IPS DF 6.9 (cell line): ENCODE measurements at regions not wholly inside any gene's neighbourhood (a gene's known extent, or its start where the extent isn't known, plus 50 kb on each side); places are given as distances from the start of the nearest gene placed in this dataset.

Experiments
- DNase-seq: peaks from one replicate; pipeline ENCODE4 v3.0.0-alpha.2; 2013; ENCODE audit warnings: low read depth, low spot score
- H3K27ac ChIP-seq: one replicate; pipeline ENCODE4 v1.5.1; 2013; ENCODE audit warnings: low read length, control low read depth
- H3K27me3 ChIP-seq: 2 replicates; pipeline ENCODE4 v1.6.1; 2013; ENCODE audit warnings: mild to moderate bottlenecking, low read length; ENCODE audit not compliant: control insufficient read depth, insufficient read depth
- H3K36me3 ChIP-seq: 2 replicates; pipeline ENCODE4 v1.6.1; 2013; ENCODE audit warnings: low read length; ENCODE audit not compliant: control insufficient read depth, insufficient read depth
- H3K4me1 ChIP-seq: 2 replicates; pipeline ENCODE4 v1.6.1; 2013; ENCODE audit warnings: low read length; ENCODE audit not compliant: control insufficient read depth, insufficient read depth
- H3K4me3 ChIP-seq: 2 replicates; pipeline ENCODE4 v1.5.1; 2013; ENCODE audit warnings: mild to moderate bottlenecking, low read length
- H3K9me3 ChIP-seq: 2 replicates; pipeline ENCODE4 v1.6.1; 2013; ENCODE audit warnings: low read length, inconsistent platforms; ENCODE audit not compliant: control insufficient read depth, insufficient read depth
- WGBS: extraction: QIAGEN DNeasy Blood & Tissue Kit; methylation state at CpG from one replicate; pipeline ENCODE4 v1.1.7; 2013; ENCODE audit warnings: mixed read lengths, missing lambda C conversion rate; ENCODE audit not compliant: insufficient read length, insufficient coverage; 5-methylcytosine and 5-hydroxymethylcytosine counted together

DNA sequence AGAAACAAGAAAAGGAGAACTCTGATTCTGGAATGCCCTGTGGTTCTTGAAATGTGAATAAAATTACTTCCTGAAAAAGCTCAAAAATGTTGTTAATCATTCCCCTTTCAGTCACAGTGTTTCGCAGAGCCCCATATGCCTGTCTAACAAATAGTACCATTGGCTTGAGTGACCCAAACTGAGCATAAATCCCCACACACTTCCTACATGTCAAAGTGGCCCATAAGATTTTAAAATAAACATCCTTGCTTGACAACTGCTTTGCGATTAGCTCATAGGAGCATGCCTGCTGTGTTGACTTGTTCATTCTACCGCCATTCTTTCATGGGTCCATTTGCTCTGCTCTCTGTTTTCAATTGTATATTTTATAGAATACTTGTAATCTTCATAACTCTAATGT, 377.8 kb upstream of the SMIM21 start:
- no peak overlapping the region for H3K4me3 ChIP-seq
- no peaks in the 10 kb centered on the region for H3K9me3 ChIP-seq
- H3K27ac ChIP-seq, result no peak overlapping the region
- no CpG with 5 or more reads among the region's 3 CpGs for WGBS
- H3K4me1 ChIP-seq, result no peaks in the 10 kb centered on the region; the same call in 1 of the 2 replicates
- H3K36me3 ChIP-seq, result no peaks in the 10 kb centered on the region
- DNase-seq, result no peak
- H3K27me3 ChIP-seq, result no peaks in the 10 kb centered on the region

DNA sequence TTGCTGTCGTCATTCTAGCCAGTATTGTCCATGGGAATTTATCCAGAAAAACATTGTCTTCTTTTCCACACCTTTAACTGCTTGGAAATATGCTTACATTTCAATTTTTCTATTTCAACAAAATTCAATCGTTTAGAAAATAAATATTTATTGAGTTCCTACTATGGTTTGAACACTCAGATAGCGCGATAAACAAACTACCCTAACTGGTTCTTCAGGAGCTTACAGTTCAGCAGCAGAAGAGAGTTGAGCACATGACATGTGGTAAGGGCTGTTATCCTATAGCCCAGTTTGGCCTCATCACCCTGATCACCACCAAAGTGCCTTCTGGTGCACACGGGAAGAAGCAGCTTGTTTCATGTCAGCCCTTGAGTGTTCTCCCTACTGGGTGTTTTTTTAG, 375.2 kb upstream of the SMIM21 start:
- H3K27me3 ChIP-seq, result no peaks in the 10 kb centered on the region
- WGBS, result 100% methylated on average over 1 of the region's 5 CpGs
- H3K27ac ChIP-seq, result no peak overlapping the region
- H3K4me3 ChIP-seq, result no peak overlapping the region
- H3K36me3 ChIP-seq, result no peaks in the 10 kb centered on the region
- H3K9me3 ChIP-seq, result no peaks in the 10 kb centered on the region
- no peak for DNase-seq
- no peaks in the 10 kb centered on the region; the same call in 1 of the 2 replicates for H3K4me1 ChIP-seq

DNA sequence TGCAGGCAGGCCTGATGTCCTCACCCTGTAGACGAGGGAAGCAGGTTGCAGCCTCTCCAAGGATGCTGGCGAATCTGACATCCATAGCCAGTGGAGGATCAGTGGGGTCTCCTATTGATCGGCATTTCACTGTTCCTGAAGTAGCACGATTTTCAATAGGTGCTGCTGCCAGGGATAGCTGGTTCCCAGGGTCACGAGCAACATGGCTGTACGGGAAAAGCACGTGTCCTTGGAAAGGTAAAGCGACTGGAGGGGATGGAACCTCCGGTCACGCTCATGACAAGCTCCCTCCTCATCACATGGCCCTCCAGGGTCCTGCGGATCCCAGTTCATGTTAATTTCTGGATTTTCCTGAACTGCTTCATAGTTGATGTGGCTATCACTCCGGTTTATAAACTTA, 373.7 kb upstream of the SMIM21 start:
- no peak for DNase-seq
- H3K27ac ChIP-seq, result no peak overlapping the region
- WGBS, result no CpG with 5 or more reads among the region's 12 CpGs
- no peaks in the 10 kb centered on the region; the same call in 1 of the 2 replicates for H3K4me1 ChIP-seq
- H3K27me3 ChIP-seq, result no peaks in the 10 kb centered on the region
- H3K4me3 ChIP-seq, result no peak overlapping the region
- H3K36me3 ChIP-seq, result no peaks in the 10 kb centered on the region
- H3K9me3 ChIP-seq, result no peaks in the 10 kb centered on the region

DNA sequence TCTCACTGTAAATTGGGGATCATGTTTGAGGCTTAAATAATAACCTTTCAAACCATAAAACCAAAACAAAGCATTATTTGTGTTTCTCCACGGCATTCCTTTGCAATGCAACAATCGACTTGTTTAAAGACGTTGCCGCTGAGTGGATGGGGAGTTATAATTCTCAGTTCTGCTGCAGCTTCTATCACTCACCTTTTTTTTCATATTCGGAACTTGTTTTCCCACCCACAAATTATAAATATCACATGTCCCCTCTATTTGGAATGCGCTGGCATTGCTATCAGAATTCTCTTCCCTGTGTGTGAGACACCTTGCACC, 372.8 kb upstream of the SMIM21 start:
- no CpG with 5 or more reads among the region's 6 CpGs for WGBS
- Histone ChIP-seq H3K27ac (no peak overlapping the region), H3K27me3 (no peaks in the 10 kb centered on the region), H3K9me3 (no peaks in the 10 kb centered on the region), H3K36me3 (no peaks in the 10 kb centered on the region), H3K4me1 (no peaks in the 10 kb centered on the region; the same call in 1 of the 2 replicates), H3K4me3 (no peak overlapping the region)
- no peak for DNase-seq

DNA sequence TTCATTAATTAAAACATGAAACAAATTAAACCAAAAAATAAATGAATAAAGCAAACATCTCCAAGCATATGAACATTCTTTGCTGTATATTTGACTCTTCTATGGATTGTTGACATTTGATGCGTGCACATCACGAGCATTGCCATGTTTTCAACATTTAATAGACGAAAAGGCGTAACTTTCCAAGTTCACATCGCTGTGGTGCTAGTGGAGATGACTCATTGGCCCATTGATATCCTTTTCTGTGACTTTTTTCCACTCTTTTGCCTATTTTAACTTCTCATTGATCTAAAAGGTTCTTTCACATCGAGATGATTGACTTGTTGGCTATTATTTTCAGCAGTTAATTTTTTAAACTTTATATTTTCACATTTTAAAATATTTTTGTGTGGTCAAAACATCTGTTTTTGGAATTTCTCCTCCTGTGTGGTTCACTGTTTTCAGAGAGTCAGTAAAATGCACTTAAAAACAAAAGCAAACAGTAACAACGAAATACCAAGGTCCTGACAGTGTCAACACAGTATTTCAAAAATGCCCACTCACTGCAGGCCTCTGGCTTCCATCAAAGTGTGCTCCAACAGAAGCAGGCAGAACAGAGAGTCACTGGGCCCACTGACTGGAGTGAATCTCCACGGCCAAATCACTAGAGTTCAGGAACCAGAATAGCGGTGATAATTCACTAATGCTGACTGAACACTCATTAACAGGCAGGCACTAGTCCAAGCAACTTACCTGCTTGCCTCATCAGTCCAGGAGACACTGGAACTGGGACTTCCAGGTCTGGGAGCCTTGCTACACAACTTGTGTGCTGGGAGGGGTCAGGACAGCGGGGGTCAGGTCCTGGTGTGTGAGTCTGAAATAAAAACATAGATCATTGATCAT, 372.2 kb upstream of the SMIM21 start:
- no peak overlapping the region for H3K4me3 ChIP-seq
- no CpG with 5 or more reads among the region's 10 CpGs for WGBS
- no peak overlapping the region for H3K27ac ChIP-seq
- H3K36me3 ChIP-seq, result no peaks in the 10 kb centered on the region
- no peak for DNase-seq
- no peaks in the 10 kb centered on the region for H3K9me3 ChIP-seq
- no peaks in the 10 kb centered on the region; the same call in 1 of the 2 replicates for H3K4me1 ChIP-seq
- no peaks in the 10 kb centered on the region for H3K27me3 ChIP-seq

DNA sequence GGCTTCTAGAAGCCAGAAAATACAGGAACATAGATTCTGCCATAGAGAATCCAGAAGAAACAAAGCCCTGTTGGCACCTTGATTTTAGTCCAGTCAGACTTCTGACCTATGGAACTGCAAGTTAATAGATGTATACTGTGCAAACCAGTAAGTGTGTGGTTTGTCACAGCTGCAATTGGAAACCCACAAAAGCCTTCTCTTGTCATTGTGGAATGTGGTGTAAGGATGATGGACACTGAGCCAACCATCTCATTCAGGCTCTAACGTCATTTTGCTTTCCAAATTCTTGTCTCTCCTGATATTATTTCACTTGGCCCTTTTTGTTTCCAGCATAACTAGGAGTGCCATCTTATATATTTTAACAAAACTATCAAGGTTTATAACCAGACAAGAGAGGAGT, 369.5 kb upstream of the SMIM21 start:
- DNase-seq, result no peak
- H3K27ac ChIP-seq, result no peak overlapping the region
- H3K27me3 ChIP-seq, result no peaks in the 10 kb centered on the region
- no CpG with 5 or more reads among the region's 1 CpG for WGBS
- no peak overlapping the region for H3K4me3 ChIP-seq
- no peaks in the 10 kb centered on the region for H3K9me3 ChIP-seq
- H3K36me3 ChIP-seq, result no peaks in the 10 kb centered on the region
- H3K4me1 ChIP-seq, result no peaks in the 10 kb centered on the region; the same call in 1 of the 2 replicates

DNA sequence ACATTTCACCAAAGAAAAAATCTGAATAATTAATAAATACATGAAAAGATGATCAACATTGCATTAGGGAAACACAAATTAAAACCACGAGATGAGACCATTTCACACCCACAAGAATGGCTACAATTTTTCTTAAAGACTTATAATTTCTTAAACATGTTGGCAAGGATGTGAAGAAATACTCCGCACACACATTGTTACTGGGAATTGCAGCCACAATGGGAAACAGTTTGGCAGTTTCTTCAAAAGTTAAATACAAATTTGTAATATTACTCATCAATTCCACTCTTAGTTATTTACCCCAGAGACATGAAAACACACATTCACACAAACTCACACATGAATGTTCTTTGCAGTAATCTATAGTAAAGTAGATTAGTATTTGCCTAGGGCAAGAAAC, 363.3 kb upstream of the SMIM21 start:
- no peaks in the 10 kb centered on the region for H3K27me3 ChIP-seq
- H3K36me3 ChIP-seq, result no peaks in the 10 kb centered on the region
- no peak overlapping the region for H3K4me3 ChIP-seq
- DNase-seq, result no peak
- H3K27ac ChIP-seq, result no peak overlapping the region
- no CpG with 5 or more reads among the region's 2 CpGs for WGBS
- H3K4me1 ChIP-seq, result no peaks in the 10 kb centered on the region
- no peaks in the 10 kb centered on the region for H3K9me3 ChIP-seq

DNA sequence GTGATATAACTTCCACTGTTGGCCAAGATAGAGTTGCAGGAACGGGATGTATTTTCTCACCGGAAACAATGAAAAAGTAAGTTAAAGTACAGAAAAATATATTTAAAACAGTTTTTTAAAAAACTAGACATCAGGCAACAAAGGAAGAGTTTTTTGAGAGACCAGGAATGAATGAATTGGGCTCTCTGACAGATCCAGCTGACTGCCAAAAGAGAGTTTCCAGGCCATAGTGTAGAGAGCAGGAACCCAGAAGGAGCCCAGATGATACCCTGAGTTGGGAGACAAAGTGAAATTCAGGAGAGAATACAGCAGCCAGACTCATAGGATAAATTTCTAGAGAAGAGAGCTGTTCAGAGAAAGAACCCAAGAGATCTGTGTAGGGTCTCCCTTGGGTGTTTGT, 362.6 kb upstream of the SMIM21 start:
- H3K27ac ChIP-seq, result no peak overlapping the region
- DNase-seq, result no peak
- no peaks in the 10 kb centered on the region for H3K4me1 ChIP-seq
- no peak overlapping the region for H3K4me3 ChIP-seq
- H3K9me3 ChIP-seq, result no peaks in the 10 kb centered on the region
- H3K27me3 ChIP-seq, result no peaks in the 10 kb centered on the region
- WGBS, result no CpG with 5 or more reads among the region's 2 CpGs
- no peaks in the 10 kb centered on the region for H3K36me3 ChIP-seq

DNA sequence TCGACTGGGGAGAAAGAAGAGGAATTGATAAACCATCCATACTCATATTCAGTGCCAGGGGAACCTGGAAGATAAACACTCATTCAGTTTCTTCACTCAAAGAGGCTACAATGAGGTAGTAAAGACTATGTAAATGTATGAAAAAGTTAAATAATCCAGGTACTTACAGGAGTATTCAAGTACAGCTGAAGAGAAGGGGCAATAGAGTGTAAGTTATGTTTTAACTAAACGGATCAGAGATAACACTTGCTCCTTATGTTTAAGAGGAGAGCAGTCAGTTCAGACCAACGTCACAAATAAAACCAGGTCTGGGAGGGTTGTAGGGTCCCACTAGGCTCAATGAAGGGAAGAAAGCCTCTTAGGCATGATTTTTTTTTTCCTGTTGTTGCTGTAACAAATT, 358.3 kb upstream of the SMIM21 start:
- no peaks in the 10 kb centered on the region; the same call in 1 of the 2 replicates for H3K4me1 ChIP-seq
- H3K36me3 ChIP-seq, result no peaks in the 10 kb centered on the region
- no peak overlapping the region for H3K27ac ChIP-seq
- no CpG with 5 or more reads among the region's 3 CpGs for WGBS
- H3K27me3 ChIP-seq, result no peaks in the 10 kb centered on the region
- H3K4me3 ChIP-seq, result no peak overlapping the region
- no peak for DNase-seq
- no peaks in the 10 kb centered on the region for H3K9me3 ChIP-seq

DNA sequence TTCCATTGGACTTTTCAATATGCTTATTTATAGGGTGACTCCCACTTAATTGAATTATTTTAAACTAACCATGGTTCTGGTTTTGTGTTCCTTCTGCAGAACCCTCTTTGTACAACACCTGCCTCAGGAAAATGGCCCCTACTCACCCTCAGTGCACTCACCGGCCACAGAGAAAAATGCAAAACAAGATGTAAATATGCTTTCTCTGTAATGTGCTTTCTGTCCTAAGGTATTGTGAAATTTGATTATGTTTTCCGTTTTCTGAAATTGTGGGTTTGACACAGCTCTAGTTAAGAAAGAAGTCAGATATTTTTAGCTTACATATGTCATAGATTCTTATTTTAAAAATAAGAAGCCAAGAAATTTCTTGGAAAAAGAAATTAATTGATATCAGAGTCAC, 357.7 kb upstream of the SMIM21 start:
- H3K36me3 ChIP-seq, result no peaks in the 10 kb centered on the region
- no peak for DNase-seq
- no CpG with 5 or more reads among the region's 2 CpGs for WGBS
- no peaks in the 10 kb centered on the region for H3K27me3 ChIP-seq
- no peaks in the 10 kb centered on the region; the same call in 1 of the 2 replicates for H3K4me1 ChIP-seq
- H3K27ac ChIP-seq, result no peak overlapping the region
- H3K4me3 ChIP-seq, result no peak overlapping the region
- H3K9me3 ChIP-seq, result no peaks in the 10 kb centered on the region

DNA sequence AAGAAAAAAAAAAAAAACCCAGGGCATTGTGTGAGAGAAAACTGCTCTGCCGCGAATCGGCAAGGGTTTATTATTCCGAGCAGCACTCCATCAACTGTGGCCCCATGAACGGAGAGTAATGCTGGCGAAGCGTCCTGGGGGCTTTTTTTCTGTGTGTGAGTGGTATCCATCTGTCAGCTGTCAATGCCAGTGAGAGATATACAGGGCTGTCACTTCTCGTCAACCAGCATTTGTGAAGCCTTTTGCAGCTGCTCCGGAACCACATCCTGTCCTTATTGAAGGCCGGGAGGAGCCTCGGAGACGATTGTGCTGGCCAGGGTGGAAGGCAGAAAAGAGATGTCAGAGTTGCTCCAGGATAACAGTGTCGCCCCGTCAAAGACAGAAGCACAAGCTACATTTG, 356.9 kb upstream of the SMIM21 start:
- Histone ChIP-seq H3K4me1 (no peaks in the 10 kb centered on the region; the same call in 1 of the 2 replicates), H3K36me3 (no peaks in the 10 kb centered on the region), H3K27me3 (no peaks in the 10 kb centered on the region), H3K4me3 (no peak overlapping the region), H3K9me3 (no peaks in the 10 kb centered on the region), H3K27ac (no peak overlapping the region)
- no CpG with 5 or more reads among the region's 14 CpGs for WGBS
- DNase-seq, result no peak
